B cell (primary cell): ENCODE measurements at regions not wholly inside any gene's neighbourhood (a gene's known extent, or its start where the extent isn't known, plus 50 kb on each side); places are given as distances from the start of the nearest gene placed in this dataset.

ENCODE experiments used
- ATAC-seq: fragments of 200-7000 bp; cut with Tn5 transposase; one replicate; pipeline ENCODE4 v1.10.0; 2021; ENCODE audit warnings: low read depth, mild to moderate bottlenecking, moderate number of reproducible peaks, moderate library complexity
- CTCF ChIA-PET: fragments of 350-600 bp; sonication (Branson Sonifier 250); formaldehyde crosslinking; loops from one replicate; lab custom pipeline; 2021; ENCODE audit warnings: antibody characterized with exemption, inconsistent platforms; lab: Charles Lee
- POLR2A ChIA-PET: fragments of 350-600 bp; sonication (Branson Sonifier 250); formaldehyde crosslinking; loops from one replicate; lab custom pipeline; 2021; ENCODE audit warnings: antibody characterized with exemption; lab: Charles Lee
- DNase-seq: peaks from one replicate; pipeline ENCODE4 v3.0.0; 2013
- H2AFZ ChIP-seq: 2 replicates; pipeline ENCODE4 v1.6.1; 2012; ENCODE audit warnings: mild to moderate bottlenecking, low read depth, low read length; ENCODE audit not compliant: insufficient read depth, poor library complexity, severe bottlenecking
- H3K27ac ChIP-seq, 2 donors: 1 replicate in 1 of 2; 2 replicates in 1 of 2; pipeline ENCODE4 v1.5.1; 2012 to 2013; ENCODE audit warnings: low read length in 2 of 2, mild to moderate bottlenecking in 2 of 2, moderate library complexity in 1 of 2
- H3K27me3 ChIP-seq, 4 experiments: fragments of 200-600 bp in 1 of 4; sonication (generic) in 1 of 4; replicated peaks in 1 of 4; 1 replicate in 2 of 4; 2 replicates in 2 of 4; pipeline versions ENCODE4 v1.6.1 to v1.7.0; 2013 to 2016; ENCODE audit warnings: low read length in 3 of 4, mild to moderate bottlenecking in 2 of 4, mixed read lengths in 1 of 4, moderate library complexity in 1 of 4; ENCODE audit not compliant: insufficient read depth in 4 of 4, control insufficient read depth in 3 of 4; ENCODE audit errors: control extremely low read depth in 1 of 4
- H3K36me3 ChIP-seq, 2 experiments: replicated peaks in 1 of 2; 1 replicate in 1 of 2; 2 replicates in 1 of 2; pipeline versions ENCODE4 v1.6.1 to v1.7.1; 2013; ENCODE audit warnings: low read length in 1 of 2; ENCODE audit not compliant: insufficient read depth in 2 of 2, control insufficient read depth in 1 of 2; ENCODE audit errors: control extremely low read depth in 1 of 2, extremely low read depth in 1 of 2
- H3K4me1 ChIP-seq, 2 donors: fragments of 200-600 bp in 1 of 2; sonication (generic) in 1 of 2; 1 replicate in 1 of 2; 2 replicates in 1 of 2; pipeline versions ENCODE4 v1.5.1 to v1.6.1; 2013 to 2017; ENCODE audit warnings: low read length in 2 of 2; ENCODE audit not compliant: control insufficient read depth in 2 of 2, insufficient read depth in 2 of 2
- H3K4me2 ChIP-seq: replicated peaks from 2 replicates; pipeline ENCODE3; 2012; ENCODE audit warnings: mild to moderate bottlenecking, low read depth, low read length; ENCODE audit not compliant: poor library complexity, severe bottlenecking
- H3K4me3 ChIP-seq, 5 experiments: fragments of 200-600 bp in 1 of 5; sonication (generic) in 1 of 5; 1 replicate in 3 of 5; 2 replicates in 2 of 5; pipeline versions ENCODE4 v1.5.1 to v1.7.0; 2011 to 2016; ENCODE audit warnings: low read length in 4 of 5, mild to moderate bottlenecking in 4 of 5, low read depth in 2 of 5, control low read depth in 1 of 5, moderate library complexity in 1 of 5; ENCODE audit not compliant: insufficient read depth in 1 of 5; ENCODE audit errors: control extremely low read depth in 1 of 5, extremely low read depth in 1 of 5
- H3K79me2 ChIP-seq: fragments of 200-600 bp; sonication (generic); one replicate; pipeline ENCODE4 v1.6.0; 2016; ENCODE audit warnings: low read length; ENCODE audit not compliant: control insufficient read depth, insufficient read depth
- H3K9ac ChIP-seq: fragments of 200-600 bp; sonication (generic); 2 replicates; pipeline ENCODE4 v1.6.1; 2017; ENCODE audit warnings: mild to moderate bottlenecking, low read length, moderate library complexity
- H3K9me3 ChIP-seq, 3 donors: one replicate each; pipeline versions ENCODE4 v1.6.1 to v1.7.1; 2013; ENCODE audit warnings: low read length in 2 of 3; ENCODE audit not compliant: control insufficient read depth in 2 of 3, insufficient read depth in 1 of 3; ENCODE audit errors: control extremely low read depth in 1 of 3
- H4K20me1 ChIP-seq: 2 replicates; pipeline ENCODE4 v1.6.0; 2012; ENCODE audit warnings: mild to moderate bottlenecking, low read length; ENCODE audit not compliant: insufficient read depth, control insufficient read depth, poor library complexity, severe bottlenecking
- H3K27ac Mint-ChIP-seq: one replicate; pipeline ENCODE4 v1.8.0; 2021; ENCODE audit warnings: mixed read lengths
- H3K27me3 Mint-ChIP-seq: one replicate; pipeline ENCODE4 v1.8.0; 2021; ENCODE audit warnings: mixed read lengths
- H3K4me1 Mint-ChIP-seq: one replicate; pipeline ENCODE4 v1.8.0; 2021; ENCODE audit warnings: mixed read lengths
- H3K4me3 Mint-ChIP-seq: one replicate; pipeline ENCODE4 v1.8.0; 2021; ENCODE audit warnings: mixed read lengths
- H3K9me3 Mint-ChIP-seq: one replicate; pipeline ENCODE4 v1.8.0; 2022; ENCODE audit warnings: mixed read lengths; ENCODE audit not compliant: insufficient read depth
- CTCF ChIP-seq: fragments of 200-600 bp; IDR thresholded peaks from one replicate; pipeline ENCODE4 v1.8.0; 2022; ENCODE audit warnings: antibody characterized with exemption, mild to moderate bottlenecking
- EZH2 ChIP-seq: IDR thresholded peaks from 2 replicates; pipeline ENCODE4 v1.6.1; 2012; ENCODE audit warnings: borderline replicate concordance, low read depth, mild to moderate bottlenecking, moderate library complexity, low read length; ENCODE audit not compliant: insufficient read depth, poor library complexity, severe bottlenecking
- WGBS: methylation state at CpG from one replicate; pipeline ENCODE4 v1.1.5; 2013; ENCODE audit warnings: missing lambda C conversion rate; ENCODE audit not compliant: insufficient coverage; 5-methylcytosine and 5-hydroxymethylcytosine counted together
- intact Hi-C: fragments of 100-400 bp; cut with micrococcal nuclease; formaldehyde crosslinking; loops from one replicate; pipeline ENCODE4 v1.10.0; 2022

DNA sequence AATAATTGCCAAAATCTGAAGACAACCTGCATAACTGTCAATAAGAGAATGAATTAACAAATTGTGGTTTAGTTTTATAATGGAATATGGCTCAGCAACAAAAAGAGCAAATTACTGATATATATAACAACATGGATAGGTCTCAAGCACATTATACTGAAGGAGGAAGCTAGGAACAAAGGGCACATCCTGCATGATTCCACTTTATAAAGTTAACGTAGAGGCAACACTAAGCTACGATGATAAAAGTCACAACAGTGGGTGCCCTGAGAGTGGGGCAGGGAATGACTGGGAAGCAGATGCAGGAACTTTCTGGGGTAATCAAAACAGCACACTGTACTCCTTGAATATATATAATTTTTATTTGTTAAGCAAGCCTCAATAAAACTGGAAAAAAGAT lies 165.2 kb downstream of the RMI1 start:
- no peaks in the 10 kb centered on the region for H3K9me3 Mint-ChIP-seq
- no peak overlapping the region for H3K4me3 ChIP-seq
- no peaks in the 10 kb centered on the region for H3K79me2 ChIP-seq
- H3K9me3 ChIP-seq: no peaks in the 10 kb centered on the region
- no peak overlapping the region for H3K27ac Mint-ChIP-seq
- intact Hi-C loops: no loop called here
- WGBS: 100% methylated on average over 2 of the region's 2 CpGs
- peaks cover 0 to 3% of the 10 kb centered on the region in 2 donors for H3K4me1 ChIP-seq
- no peak overlapping the region for H3K27ac ChIP-seq
- peaks cover 6% of the 10 kb centered on the region for H3K4me1 Mint-ChIP-seq
- no peak for DNase-seq
- no peaks in the 10 kb centered on the region for H3K36me3 ChIP-seq
- H3K9ac ChIP-seq: no peak overlapping the region
- no peak for TF ChIP-seq CTCF
- TF ChIP-seq EZH2: no peak
- peaks cover 30% of the 10 kb centered on the region for H3K27me3 Mint-ChIP-seq
- no peak overlapping the region for H2AFZ ChIP-seq
- H3K4me3 Mint-ChIP-seq: no peak overlapping the region
- no peaks in the 10 kb centered on the region for H4K20me1 ChIP-seq
- CTCF ChIA-PET: interaction anchor here (1.2 kb wide), 1 partner anchor 27 kb away, joined by 7 read pairs; no protein-coding TSS in a partner anchor
- H3K4me2 ChIP-seq: no peak overlapping the region
- POLR2A ChIA-PET: no interaction called here
- H3K27me3 ChIP-seq: peaks cover 0 to 19% (median 10%) of the 10 kb centered on the region in 4 experiments
- ATAC-seq: no peak

- Histone ChIP-seq H3K27ac (no peak overlapping the region), H2AFZ (no peak overlapping the region), H3K4me2 (no peak overlapping the region), H3K36me3 (no peaks in the 10 kb centered on the region), H3K79me2 (no peaks in the 10 kb centered on the region), H3K9ac (no peak overlapping the region), H3K4me3 (no peak overlapping the region), H3K4me1 (no peaks in the 10 kb centered on the region), H3K27me3 (peaks cover 0 to 13% (median 4%) of the 10 kb centered on the region in 4 experiments), H3K9me3 (no peaks in the 10 kb centered on the region), H4K20me1 (no peaks in the 10 kb centered on the region)
- Mint-ChIP-seq H3K4me3 (no peak overlapping the region), H3K4me1 (no peaks in the 10 kb centered on the region), H3K27ac (no peak overlapping the region), H3K9me3 (no peaks in the 10 kb centered on the region), H3K27me3 (peaks cover 17% of the 10 kb centered on the region)
- WGBS: 0% methylated on average over 2 of the region's 6 CpGs
- TF ChIP-seq CTCF (no peak), EZH2 (no peak)
- ATAC-seq (no peak), DNase-seq (no peak)
- ChIA-PET CTCF (interaction anchor here (1.2 kb wide), 2 partner anchors 25 to 26 kb away, joined by 7 read pairs; no protein-coding TSS in a partner anchor), POLR2A (no interaction called here)
- intact Hi-C loops: no loop called here
Measured at GRCh38 chr9:84146893-84147710, 166.5 kb downstream of the RMI1 start.
